LNCaP clone FGC (cell line): ENCODE measurements at regions not wholly inside any gene's neighbourhood (a gene's known extent, or its start where the extent isn't known, plus 50 kb on each side); places are given as distances from the start of the nearest gene placed in this dataset.

Experiments used
- DNase-seq: peaks from one replicate; pipeline ENCODE4 v3.0.0-alpha.2; 2011; ENCODE audit warnings: low read depth
- H3K4me3 ChIP-seq: 2 replicates; pipeline ENCODE4 v1.5.1; 2011; ENCODE audit warnings: mild to moderate bottlenecking, low read depth, low read length, control low read depth
- CTCF ChIP-seq: IDR thresholded peaks from 2 replicates; pipeline ENCODE4 v1.5.1; 2012; ENCODE audit warnings: mild to moderate bottlenecking; ENCODE audit not compliant: control insufficient read depth, insufficient read depth; ENCODE audit errors: extremely low read depth

- no peak for DNase-seq
- no peak for TF ChIP-seq CTCF
- H3K4me3 ChIP-seq: no peak overlapping the region
Measured at GRCh38 chr5:99081711-99082110, 152.9 kb upstream of the CHD1 start.

GRCh38 chr5:99076723-99077640 lies 148.2 kb upstream of the CHD1 start:
- TF ChIP-seq CTCF: no peak
- DNase-seq: no peak
- no peak overlapping the region for H3K4me3 ChIP-seq

- no peak for DNase-seq
- H3K4me3 ChIP-seq: no peak overlapping the region
- TF ChIP-seq CTCF: no peak
Measured at GRCh38 chr5:99072846-99073245, 144.0 kb upstream of the CHD1 start.

- DNase-seq: no peak
- no peak overlapping the region for H3K4me3 ChIP-seq
- no peak for TF ChIP-seq CTCF
Measured at GRCh38 chr5:99070822-99071221, 142.0 kb upstream of the CHD1 start.

GRCh38 chr5:99070362-99070761 lies 141.6 kb upstream of the CHD1 start:
- DNase-seq: no peak
- no peak for TF ChIP-seq CTCF
- H3K4me3 ChIP-seq: no peak overlapping the region

GRCh38 chr5:99068944-99069650 lies 140.3 kb upstream of the CHD1 start:
- DNase-seq: no peak
- H3K4me3 ChIP-seq: no peak overlapping the region
- no peak for TF ChIP-seq CTCF
